Cardiac muscle cell (in vitro differentiated cells and primary cell): ENCODE measurements at regions not wholly inside any gene's neighbourhood (a gene's known extent, or its start where the extent isn't known, plus 50 kb on each side); places are given as distances from the start of the nearest gene placed in this dataset.

Experiments used
- DNase-seq, 2 donors: peaks; one replicate each; pipeline versions ENCODE4 v3.0.0 to v3.0.0-alpha.2; 2010 to 2017; ENCODE audit warnings: low read depth in 1 of 2, low spot score in 1 of 2
- H3K27ac ChIP-seq: fragments of 200-600 bp; sonication (generic); 2 replicates; pipeline ENCODE4 v1.5.1; 2016
- H3K27me3 ChIP-seq: fragments of 200-600 bp; sonication (generic); 2 replicates; pipeline ENCODE4 v1.6.0; 2016; ENCODE audit warnings: control low read depth
- H3K36me3 ChIP-seq: fragments of 200-600 bp; sonication (generic); 2 replicates; pipeline ENCODE4 v1.5.1; 2016; ENCODE audit warnings: control low read depth
- H3K4me1 ChIP-seq: fragments of 200-600 bp; sonication (generic); 2 replicates; pipeline ENCODE4 v1.8.1; 2017; ENCODE audit warnings: low read depth, mild to moderate bottlenecking, mixed run types
- H3K4me3 ChIP-seq: fragments of 200-600 bp; sonication (generic); 2 replicates; pipeline ENCODE4 v1.5.1; 2016; ENCODE audit warnings: mild to moderate bottlenecking
- H3K9me3 ChIP-seq: fragments of 200-600 bp; sonication (generic); 2 replicates; pipeline ENCODE4 v1.5.1; 2017; ENCODE audit warnings: low read depth, mild to moderate bottlenecking, control low read depth
- CTCF ChIP-seq: IDR thresholded peaks from 2 replicates; pipeline ENCODE4 v1.5.1; 2012; ENCODE audit warnings: low read depth, mild to moderate bottlenecking, low read length

GRCh38 chr1:191155178-191155577 is 677.5 kb upstream of the BRINP3 start:
- H3K4me3 ChIP-seq = no peak overlapping the region
- H3K27ac ChIP-seq = no peak overlapping the region
- no peaks in the 10 kb centered on the region for H3K27me3 ChIP-seq
- no peaks in the 10 kb centered on the region for H3K4me1 ChIP-seq
- no peaks in the 10 kb centered on the region for H3K36me3 ChIP-seq
- no peak for TF ChIP-seq CTCF
- no peak for DNase-seq
- H3K9me3 ChIP-seq = no peaks in the 10 kb centered on the region

GRCh38 chr1:191160837-191161236 is 683.2 kb upstream of the BRINP3 start:
- no peak overlapping the region for H3K27ac ChIP-seq
- no peaks in the 10 kb centered on the region for H3K4me1 ChIP-seq
- TF ChIP-seq CTCF = no peak
- no peak overlapping the region for H3K4me3 ChIP-seq
- no peak for DNase-seq
- H3K27me3 ChIP-seq = no peaks in the 10 kb centered on the region
- no peaks in the 10 kb centered on the region for H3K9me3 ChIP-seq
- H3K36me3 ChIP-seq = no peaks in the 10 kb centered on the region

- H3K27ac ChIP-seq = no peak overlapping the region
- no peaks in the 10 kb centered on the region for H3K36me3 ChIP-seq
These were observed 685.1 kb upstream of the BRINP3 start for GRCh38 chr1:191162762-191163161.

GRCh38 chr1:191163621-191164020 is 686.0 kb upstream of the BRINP3 start:
- H3K27ac ChIP-seq = no peak overlapping the region
- H3K9me3 ChIP-seq = no peaks in the 10 kb centered on the region
- DNase-seq = no peak
- H3K4me1 ChIP-seq = no peaks in the 10 kb centered on the region
- no peak for TF ChIP-seq CTCF
- no peak overlapping the region for H3K4me3 ChIP-seq
- no peaks in the 10 kb centered on the region for H3K36me3 ChIP-seq
- no peaks in the 10 kb centered on the region for H3K27me3 ChIP-seq

More at GRCh38 chr1:191162762-191163161, 685.1 kb upstream of the BRINP3 start:
- no peak for DNase-seq
- Histone ChIP-seq H3K4me3 (no peak overlapping the region), H3K27me3 (no peaks in the 10 kb centered on the region), H3K4me1 (no peaks in the 10 kb centered on the region), H3K9me3 (no peaks in the 10 kb centered on the region)
- TF ChIP-seq CTCF = no peak

GRCh38 chr1:191174298-191174697 is 696.6 kb upstream of the BRINP3 start:
- H3K27me3 ChIP-seq = no peaks in the 10 kb centered on the region
- no peak overlapping the region for H3K27ac ChIP-seq
- H3K9me3 ChIP-seq = no peaks in the 10 kb centered on the region
- DNase-seq = peak in 1 of 2 donors; percentile 1
- no peak for TF ChIP-seq CTCF
- no peaks in the 10 kb centered on the region for H3K4me1 ChIP-seq
- no peaks in the 10 kb centered on the region for H3K36me3 ChIP-seq
- H3K4me3 ChIP-seq = no peak overlapping the region

GRCh38 chr1:191176131-191176530 is 698.5 kb upstream of the BRINP3 start:
- Histone ChIP-seq H3K36me3 (no peaks in the 10 kb centered on the region), H3K4me3 (no peak overlapping the region), H3K9me3 (no peaks in the 10 kb centered on the region), H3K27me3 (no peaks in the 10 kb centered on the region), H3K27ac (no peak overlapping the region), H3K4me1 (no peaks in the 10 kb centered on the region)
- no peak for TF ChIP-seq CTCF
- no peak for DNase-seq
